MG63 (cell line): ENCODE measurements at regions not wholly inside any gene's neighbourhood (a gene's known extent, or its start where the extent isn't known, plus 50 kb on each side); places are given as distances from the start of the nearest gene placed in this dataset.

Experiments used
- DNase-seq: peaks from one replicate; pipeline ENCODE4 v3.0.0-alpha.2; 2020
- H3K27me3 ChIP-seq: fragments of 250-450 bp; sonication (Bioruptor Pico); 2 replicates; pipeline ENCODE4 v1.5.1; 2020; ENCODE audit warnings: mild to moderate bottlenecking, moderate library complexity
- H3K36me3 ChIP-seq: fragments of 250-450 bp; sonication (Bioruptor Pico); 2 replicates; pipeline ENCODE4 v1.5.1; 2020; ENCODE audit warnings: mild to moderate bottlenecking, moderate library complexity
- H3K4me3 ChIP-seq: fragments of 250-450 bp; sonication (Bioruptor Pico); 2 replicates; pipeline ENCODE4 v1.5.1; 2020; ENCODE audit warnings: mild to moderate bottlenecking, moderate library complexity
- H3K9me3 ChIP-seq: fragments of 250-450 bp; sonication (Bioruptor Pico); 2 replicates; pipeline ENCODE4 v1.5.1; 2020; ENCODE audit warnings: mild to moderate bottlenecking, moderate library complexity

- no peaks in the 10 kb centered on the region for H3K9me3 ChIP-seq
- no peak for DNase-seq
- H3K27me3 ChIP-seq = peaks cover 11% of the 10 kb centered on the region
- H3K36me3 ChIP-seq = no peaks in the 10 kb centered on the region
- no peak overlapping the region for H3K4me3 ChIP-seq
These were observed 312.7 kb upstream of the PROX1 start for GRCh38 chr1:213675043-213675442.

- Histone ChIP-seq H3K4me3 (no peak overlapping the region), H3K9me3 (no peaks in the 10 kb centered on the region), H3K36me3 (no peaks in the 10 kb centered on the region), H3K27me3 (peaks cover 14% of the 10 kb centered on the region)
- DNase-seq = no peak
These were observed 311.0 kb upstream of the PROX1 start for GRCh38 chr1:213676736-213677135.

GRCh38 chr1:213678348-213678747, 309.4 kb upstream of the PROX1 start:
- no peaks in the 10 kb centered on the region for H3K36me3 ChIP-seq
- no peak overlapping the region for H3K4me3 ChIP-seq
- H3K27me3 ChIP-seq = peaks cover 13% of the 10 kb centered on the region
- DNase-seq = no peak
- no peaks in the 10 kb centered on the region for H3K9me3 ChIP-seq

GRCh38 chr1:213678753-213679152, 309.0 kb upstream of the PROX1 start:
- Histone ChIP-seq H3K27me3 (peaks cover 13% of the 10 kb centered on the region), H3K36me3 (no peaks in the 10 kb centered on the region), H3K4me3 (no peak overlapping the region), H3K9me3 (no peaks in the 10 kb centered on the region)
- no peak for DNase-seq

- Histone ChIP-seq H3K9me3 (no peaks in the 10 kb centered on the region), H3K4me3 (no peak overlapping the region), H3K36me3 (no peaks in the 10 kb centered on the region), H3K27me3 (peaks cover 13% of the 10 kb centered on the region)
- DNase-seq = no peak
These were observed 308.6 kb upstream of the PROX1 start for GRCh38 chr1:213679153-213679552.

GRCh38 chr1:213680677-213681325, 307.0 kb upstream of the PROX1 start:
- Histone ChIP-seq H3K27me3 (peaks cover 13% of the 10 kb centered on the region), H3K4me3 (no peak overlapping the region), H3K36me3 (no peaks in the 10 kb centered on the region), H3K9me3 (no peaks in the 10 kb centered on the region)
- no peak for DNase-seq

GRCh38 chr1:213681788-213682340, 305.9 kb upstream of the PROX1 start:
- H3K27me3 ChIP-seq = peaks cover 13% of the 10 kb centered on the region; the same call in 1 of the 2 replicates
- no peaks in the 10 kb centered on the region for H3K9me3 ChIP-seq
- no peaks in the 10 kb centered on the region for H3K36me3 ChIP-seq
- no peak for DNase-seq
- no peak overlapping the region for H3K4me3 ChIP-seq

GRCh38 chr1:213683529-213683928, 304.2 kb upstream of the PROX1 start:
- Histone ChIP-seq H3K4me3 (no peak overlapping the region), H3K36me3 (no peaks in the 10 kb centered on the region), H3K9me3 (no peaks in the 10 kb centered on the region), H3K27me3 (0 out of 2 replicates have a peak, but pooled peaks cover 9% of the 10 kb centered on the region)
- no peak for DNase-seq

- Histone ChIP-seq H3K4me3 (no peak overlapping the region), H3K27me3 (0 out of 2 replicates have a peak, but pooled peaks cover 4% of the 10 kb centered on the region), H3K36me3 (no peaks in the 10 kb centered on the region), H3K9me3 (no peaks in the 10 kb centered on the region)
- DNase-seq = no peak
These were observed 303.3 kb upstream of the PROX1 start for GRCh38 chr1:213684454-213684853.

- no peaks in the 10 kb centered on the region for H3K36me3 ChIP-seq
- H3K4me3 ChIP-seq = no peak overlapping the region
- no peaks in the 10 kb centered on the region for H3K9me3 ChIP-seq
- 0 out of 2 replicates have a peak, but pooled peaks cover 2% of the 10 kb centered on the region for H3K27me3 ChIP-seq
- DNase-seq = no peak
These were observed 301.7 kb upstream of the PROX1 start for GRCh38 chr1:213685992-213686582.

- Histone ChIP-seq H3K36me3 (no peaks in the 10 kb centered on the region), H3K9me3 (no peaks in the 10 kb centered on the region), H3K4me3 (no peak overlapping the region), H3K27me3 (0 out of 2 replicates have a peak, but pooled peaks cover 2% of the 10 kb centered on the region)
- DNase-seq = no peak
These were observed 300.8 kb upstream of the PROX1 start for GRCh38 chr1:213686983-213687382.

GRCh38 chr1:213687832-213688231, 299.9 kb upstream of the PROX1 start:
- Histone ChIP-seq H3K36me3 (no peaks in the 10 kb centered on the region), H3K9me3 (no peaks in the 10 kb centered on the region), H3K4me3 (no peak overlapping the region), H3K27me3 (no peaks in the 10 kb centered on the region)
- no peak for DNase-seq

- Histone ChIP-seq H3K27me3 (no peaks in the 10 kb centered on the region), H3K4me3 (no peak overlapping the region), H3K9me3 (no peaks in the 10 kb centered on the region), H3K36me3 (no peaks in the 10 kb centered on the region)
- no peak for DNase-seq
These were observed 299.1 kb upstream of the PROX1 start for GRCh38 chr1:213688655-213689054.

GRCh38 chr1:213689260-213689659, 298.5 kb upstream of the PROX1 start:
- H3K9me3 ChIP-seq = no peaks in the 10 kb centered on the region
- no peak overlapping the region for H3K4me3 ChIP-seq
- H3K27me3 ChIP-seq = peaks cover 4% of the 10 kb centered on the region; the same call in 1 of the 2 replicates
- no peaks in the 10 kb centered on the region for H3K36me3 ChIP-seq
- DNase-seq = no peak

- H3K9me3 ChIP-seq = no peaks in the 10 kb centered on the region
- H3K27me3 ChIP-seq = peaks cover 6% of the 10 kb centered on the region; the same call in 1 of the 2 replicates
- no peak overlapping the region for H3K4me3 ChIP-seq
- no peaks in the 10 kb centered on the region for H3K36me3 ChIP-seq
- no peak for DNase-seq
These were observed 297.3 kb upstream of the PROX1 start for GRCh38 chr1:213690341-213690917.

GRCh38 chr1:213692321-213692720, 295.5 kb upstream of the PROX1 start:
- Histone ChIP-seq H3K9me3 (no peaks in the 10 kb centered on the region), H3K27me3 (peaks cover 6% of the 10 kb centered on the region; the same call in 1 of the 2 replicates), H3K36me3 (no peaks in the 10 kb centered on the region), H3K4me3 (no peak overlapping the region)
- DNase-seq = no peak

- no peak for DNase-seq
- H3K4me3 ChIP-seq = no peak overlapping the region
- H3K27me3 ChIP-seq = peaks cover 6% of the 10 kb centered on the region; the same call in 1 of the 2 replicates
- H3K36me3 ChIP-seq = no peaks in the 10 kb centered on the region
- no peaks in the 10 kb centered on the region for H3K9me3 ChIP-seq
These were observed 293.9 kb upstream of the PROX1 start for GRCh38 chr1:213693864-213694263.
